Nephron progenitor cell (in vitro differentiated cells): ENCODE measurements at regions not wholly inside any gene's neighbourhood (a gene's known extent, or its start where the extent isn't known, plus 50 kb on each side); places are given as distances from the start of the nearest gene placed in this dataset.
"Not testable (repeated sequence)": the region's sequence is repeated elsewhere in the genome, so short reads cannot be mapped to it uniquely, and the experiment has no call there.

Source experiments
- DNase-seq: peaks from one replicate; pipeline ENCODE4 v3.0.0; 2021
- H3K27ac Mint-ChIP-seq: 2 replicates; pipeline ENCODE4 v1.8.0; 2021; ENCODE audit warnings: mild to moderate bottlenecking, moderate library complexity, mixed read lengths
- H3K27me3 Mint-ChIP-seq: 2 replicates; pipeline ENCODE4 v1.8.0; 2021; ENCODE audit warnings: mild to moderate bottlenecking, low read depth, mixed read lengths; ENCODE audit not compliant: poor library complexity
- H3K36me3 Mint-ChIP-seq: 2 replicates; pipeline ENCODE4 v1.8.0; 2021; ENCODE audit warnings: low read depth, mixed read lengths
- H3K4me1 Mint-ChIP-seq: 2 replicates; pipeline ENCODE4 v1.8.0; 2021; ENCODE audit warnings: mixed read lengths
- H3K4me3 Mint-ChIP-seq: 2 replicates; pipeline ENCODE4 v1.8.0; 2021; ENCODE audit warnings: mild to moderate bottlenecking, moderate library complexity, mixed read lengths
- H3K9me3 Mint-ChIP-seq: 2 replicates; pipeline ENCODE4 v1.8.0; 2021; ENCODE audit warnings: mild to moderate bottlenecking, moderate library complexity, mixed read lengths
- TF ChIP-seq, protein P1 (sequence below): fragments of 200-600 bp; sonication (generic); IDR thresholded peaks from 2 replicates; pipeline ENCODE4 v1.5.0; 2021; ENCODE audit warnings: antibody characterized with exemption

DNA sequence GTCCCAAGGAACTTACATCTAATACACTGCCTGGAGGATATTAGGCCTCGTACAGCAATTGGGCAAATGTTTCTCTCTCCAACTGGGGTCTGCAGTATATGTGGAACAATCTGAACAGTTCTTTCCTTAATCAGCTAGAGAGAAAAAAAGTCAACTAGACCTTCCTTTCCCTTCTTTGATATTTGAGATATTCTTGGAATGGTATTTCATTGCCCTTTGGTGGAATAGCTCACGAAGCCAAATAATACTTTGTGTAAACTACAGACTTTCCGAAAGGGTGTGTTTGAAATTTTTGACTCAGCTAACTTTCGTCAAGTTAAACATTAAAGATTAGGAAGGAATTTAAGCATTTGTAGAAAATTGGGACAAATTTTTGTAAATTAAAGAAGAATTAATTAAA lies 425.6 kb downstream of the RWDD3 start:
- Mint-ChIP-seq H3K36me3 (no peaks in the 10 kb centered on the region), H3K4me3 (no peak overlapping the region), H3K27me3 (peaks cover 4% of the 10 kb centered on the region), H3K4me1 (peaks cover 10% of the 10 kb centered on the region), H3K27ac (no peak overlapping the region), H3K9me3 (peaks cover 14% of the 10 kb centered on the region)
- DNase-seq: no peak
- TF ChIP-seq, protein P1, sequence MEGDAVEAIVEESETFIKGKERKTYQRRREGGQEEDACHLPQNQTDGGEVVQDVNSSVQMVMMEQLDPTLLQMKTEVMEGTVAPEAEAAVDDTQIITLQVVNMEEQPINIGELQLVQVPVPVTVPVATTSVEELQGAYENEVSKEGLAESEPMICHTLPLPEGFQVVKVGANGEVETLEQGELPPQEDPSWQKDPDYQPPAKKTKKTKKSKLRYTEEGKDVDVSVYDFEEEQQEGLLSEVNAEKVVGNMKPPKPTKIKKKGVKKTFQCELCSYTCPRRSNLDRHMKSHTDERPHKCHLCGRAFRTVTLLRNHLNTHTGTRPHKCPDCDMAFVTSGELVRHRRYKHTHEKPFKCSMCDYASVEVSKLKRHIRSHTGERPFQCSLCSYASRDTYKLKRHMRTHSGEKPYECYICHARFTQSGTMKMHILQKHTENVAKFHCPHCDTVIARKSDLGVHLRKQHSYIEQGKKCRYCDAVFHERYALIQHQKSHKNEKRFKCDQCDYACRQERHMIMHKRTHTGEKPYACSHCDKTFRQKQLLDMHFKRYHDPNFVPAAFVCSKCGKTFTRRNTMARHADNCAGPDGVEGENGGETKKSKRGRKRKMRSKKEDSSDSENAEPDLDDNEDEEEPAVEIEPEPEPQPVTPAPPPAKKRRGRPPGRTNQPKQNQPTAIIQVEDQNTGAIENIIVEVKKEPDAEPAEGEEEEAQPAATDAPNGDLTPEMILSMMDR: no peak

DNA sequence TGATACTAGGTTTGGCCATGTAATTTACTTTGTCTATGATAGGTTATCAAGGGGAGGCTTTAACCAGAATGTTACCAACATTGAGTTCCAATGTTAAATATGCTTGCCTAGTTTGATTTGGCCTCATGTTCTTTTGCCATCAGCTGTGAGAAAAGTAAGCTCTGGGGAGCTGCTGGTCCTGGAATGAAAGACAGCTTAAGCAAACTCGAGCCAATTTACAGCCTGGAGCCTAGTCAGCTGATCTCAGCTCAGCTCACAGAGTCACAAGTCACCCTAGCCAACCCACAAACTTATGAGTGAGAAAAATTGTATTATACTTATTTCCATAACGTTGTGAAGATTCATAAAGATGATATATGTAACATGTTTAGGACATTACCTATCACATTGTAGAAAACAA lies 426.7 kb downstream of the RWDD3 start:
- no peaks in the 10 kb centered on the region for H3K27me3 Mint-ChIP-seq
- no peaks in the 10 kb centered on the region for H3K4me1 Mint-ChIP-seq
- no peak for DNase-seq
- H3K4me3 Mint-ChIP-seq: no peak overlapping the region
- peaks cover 14% of the 10 kb centered on the region for H3K9me3 Mint-ChIP-seq
- TF ChIP-seq, protein P1: no peak
- H3K36me3 Mint-ChIP-seq: no peaks in the 10 kb centered on the region
- H3K27ac Mint-ChIP-seq: no peak overlapping the region

- DNase-seq, H3K27me3 Mint-ChIP-seq, H3K36me3 Mint-ChIP-seq, H3K4me1 Mint-ChIP-seq, H3K27ac Mint-ChIP-seq, H3K4me3 Mint-ChIP-seq: not testable (repeated sequence)
- peaks cover 15% of the 10 kb centered on the region for H3K9me3 Mint-ChIP-seq
Observed at GRCh38 chr1:95663530-95663929, 429.5 kb downstream of the RWDD3 start.

- Mint-ChIP-seq H3K4me3 (no peak overlapping the region), H3K27me3 (no peaks in the 10 kb centered on the region), H3K4me1 (no peaks in the 10 kb centered on the region), H3K27ac (no peak overlapping the region), H3K9me3 (peaks cover 10% of the 10 kb centered on the region), H3K36me3 (no peaks in the 10 kb centered on the region)
- TF ChIP-seq, protein P1: no peak
- DNase-seq: no peak
Observed at GRCh38 chr1:95668165-95668564, 434.2 kb downstream of the RWDD3 start.

DNA sequence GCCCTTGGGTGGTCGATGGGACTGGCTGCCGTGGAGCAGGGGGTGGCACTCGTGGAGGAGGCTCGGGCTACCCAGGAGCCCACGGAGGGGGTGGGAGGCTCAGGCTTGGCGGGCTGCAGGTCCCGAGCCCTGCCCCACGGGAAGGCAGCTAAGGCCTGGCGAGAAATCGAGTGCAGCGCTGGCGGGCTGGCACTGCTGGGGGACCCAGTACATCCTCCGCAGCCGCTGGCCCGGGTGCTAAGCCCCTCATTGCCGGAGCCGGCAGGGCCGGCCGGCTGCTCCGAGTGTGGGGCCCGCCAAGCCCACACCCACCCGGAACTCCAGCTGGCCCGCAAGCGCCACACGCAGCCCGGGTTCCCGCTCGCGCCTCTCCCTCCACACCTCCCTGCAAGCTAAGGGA lies 435.6 kb downstream of the RWDD3 start:
- H3K9me3 Mint-ChIP-seq: not testable (repeated sequence)

DNA sequence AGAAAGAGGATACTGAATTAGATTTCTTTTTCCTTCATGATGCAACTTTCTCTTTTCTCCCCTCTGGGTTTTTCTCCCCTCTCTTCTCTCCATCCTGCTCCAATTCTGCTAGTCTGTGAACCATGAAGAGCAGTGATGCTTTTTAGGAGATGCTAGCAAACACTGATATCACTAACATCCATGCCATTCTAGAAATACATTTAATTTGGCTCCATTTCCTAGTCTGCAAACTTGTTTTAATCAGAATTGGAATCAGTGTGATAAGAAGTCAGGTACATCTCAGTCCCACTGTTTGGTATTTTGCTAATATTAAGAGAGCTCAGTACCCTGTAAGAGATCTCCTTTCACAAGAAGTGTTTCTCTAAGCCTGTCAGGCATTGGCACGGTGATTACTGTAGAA lies 437.1 kb downstream of the RWDD3 start:
- peaks cover 6% of the 10 kb centered on the region for H3K9me3 Mint-ChIP-seq
- TF ChIP-seq, protein P1: no peak
- no peaks in the 10 kb centered on the region for H3K27me3 Mint-ChIP-seq
- DNase-seq: no peak
- no peak overlapping the region for H3K27ac Mint-ChIP-seq
- H3K4me3 Mint-ChIP-seq: no peak overlapping the region
- H3K36me3 Mint-ChIP-seq: no peaks in the 10 kb centered on the region
- peaks cover 10% of the 10 kb centered on the region for H3K4me1 Mint-ChIP-seq

More for the DNA sequence above, 435.6 kb downstream of the RWDD3 start:
- not testable (repeated sequence) for H3K4me1 Mint-ChIP-seq, H3K27me3 Mint-ChIP-seq, H3K36me3 Mint-ChIP-seq, H3K4me3 Mint-ChIP-seq, DNase-seq, H3K27ac Mint-ChIP-seq

GRCh38 chr1:95679262-95679661 lies 445.3 kb downstream of the RWDD3 start:
- H3K36me3 Mint-ChIP-seq: no peaks in the 10 kb centered on the region
- no peaks in the 10 kb centered on the region for H3K27me3 Mint-ChIP-seq
- no peak for DNase-seq
- no peak overlapping the region for H3K4me3 Mint-ChIP-seq
- H3K9me3 Mint-ChIP-seq: no peaks in the 10 kb centered on the region
- TF ChIP-seq, protein P1: no peak
- no peak overlapping the region for H3K27ac Mint-ChIP-seq
- peaks cover 10% of the 10 kb centered on the region for H3K4me1 Mint-ChIP-seq
